ENCODE measurements at regions not wholly inside any gene's neighbourhood (a gene's known extent, or its start where the extent isn't known, plus 50 kb on each side); places are given as distances from the start of the nearest gene placed in this dataset.
"Not testable (repeated sequence)": the region's sequence is repeated elsewhere in the genome, so short reads cannot be mapped to it uniquely, and the experiment has no call there.

DNA sequence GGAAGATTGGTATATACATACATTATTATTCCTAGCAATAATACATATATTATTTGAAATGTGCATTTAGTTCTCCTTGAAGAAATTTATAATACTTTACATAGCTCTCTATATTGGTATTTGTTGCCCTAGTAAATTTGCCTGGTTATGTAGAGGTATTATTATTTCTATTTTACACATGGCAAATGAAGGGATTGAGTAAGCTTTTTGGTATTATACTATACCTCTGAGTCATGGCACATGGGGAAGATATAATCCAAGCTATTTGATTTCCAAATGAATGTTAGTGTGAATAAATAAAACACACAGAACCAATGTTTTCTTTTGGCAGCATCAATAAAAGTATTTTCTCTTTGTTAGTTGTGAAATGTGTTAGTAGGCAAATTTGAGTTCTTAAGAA lies 409.6 kb upstream of the SLC35B3 start:
- no peaks in the 10 kb centered on the region for H3K9me3 Mint-ChIP-seq
- no peak for TF ChIP-seq CTCF (conservative IDR thresholded peaks at IDR 0.05)
- H3K4me3 ChIP-seq (ENCODE audit: low read length) = no peak overlapping the region
- H3K27ac Mint-ChIP-seq = no peak overlapping the region
- no peaks in the 10 kb centered on the region for H3K27me3 Mint-ChIP-seq (ENCODE audit: insufficient read depth)
- no peak overlapping the region for H3K9ac ChIP-seq (ENCODE audit: extremely low read depth, low read length, poor library complexity, severe bottlenecking)
- no peaks in the 10 kb centered on the region for H3K36me3 ChIP-seq (ENCODE audit: control insufficient read depth, insufficient read depth, low read length)
- H3K4me1 Mint-ChIP-seq = no peaks in the 10 kb centered on the region
- H3K4me1 ChIP-seq (ENCODE audit: control insufficient read depth, insufficient read depth, low read length) = no peaks in the 10 kb centered on the region
- no peaks in the 10 kb centered on the region for H3K9me3 ChIP-seq (ENCODE audit: control insufficient read depth, low read length)
- H3K27ac ChIP-seq (ENCODE audit: low read depth, low read length) = no peak overlapping the region
- H3K4me3 Mint-ChIP-seq = no peak overlapping the region
- no peak for DNase-seq
- no peaks in the 10 kb centered on the region for H3K27me3 ChIP-seq (ENCODE audit: control insufficient read depth, insufficient read depth, low read length, poor library complexity, severe bottlenecking)
- H3K36me3 Mint-ChIP-seq (ENCODE audit: low read depth) = no peaks in the 10 kb centered on the region

- 92 to 100% methylated on average over 1 to 7 of the region's 7 CpGs for WGBS, 2 experiments (ENCODE audit: insufficient coverage in 1 of 2, insufficient read length in 1 of 2)
- no peaks in the 10 kb centered on the region for H3K9me3 Mint-ChIP-seq
- no peaks in the 10 kb centered on the region for H3K4me1 ChIP-seq (ENCODE audit: control insufficient read depth, insufficient read depth, low read length)
- peaks cover 13% of the 10 kb centered on the region for H3K4me1 Mint-ChIP-seq
- H3K4me3 ChIP-seq (ENCODE audit: low read length) = no peak overlapping the region
- no peak for DNase-seq
- H3K9me3 ChIP-seq (ENCODE audit: control insufficient read depth, low read length) = no peaks in the 10 kb centered on the region
- no peak overlapping the region for H3K27ac ChIP-seq (ENCODE audit: low read depth, low read length)
- no peaks in the 10 kb centered on the region for H3K27me3 ChIP-seq (ENCODE audit: control insufficient read depth, insufficient read depth, low read length, poor library complexity, severe bottlenecking)
- H3K4me3 Mint-ChIP-seq = no peak overlapping the region
- no peak overlapping the region for H3K9ac ChIP-seq (ENCODE audit: extremely low read depth, low read length, poor library complexity, severe bottlenecking)
- H3K36me3 Mint-ChIP-seq (ENCODE audit: low read depth) = no peaks in the 10 kb centered on the region
- H3K36me3 ChIP-seq (ENCODE audit: control insufficient read depth, insufficient read depth, low read length) = no peaks in the 10 kb centered on the region
- no peaks in the 10 kb centered on the region for H3K27me3 Mint-ChIP-seq (ENCODE audit: insufficient read depth)
- no peak for TF ChIP-seq CTCF (conservative IDR thresholded peaks at IDR 0.05)
- no peak overlapping the region for H3K27ac Mint-ChIP-seq
Measured at GRCh38 chr6:8839626-8840025, 404.3 kb upstream of the SLC35B3 start.

GRCh38 chr6:8837343-8837742 lies 402.0 kb upstream of the SLC35B3 start:
- WGBS, 2 experiments (ENCODE audit: insufficient coverage in 1 of 2, insufficient read length in 1 of 2) = 83% methylated on average over 2 of the region's 2 CpGs; no CpG with 5 or more reads in 1 of the 2 experiments
- no peak overlapping the region for H3K4me3 ChIP-seq (ENCODE audit: low read length)
- no peak for TF ChIP-seq CTCF (conservative IDR thresholded peaks at IDR 0.05)

GRCh38 chr6:8832695-8833094 lies 397.4 kb upstream of the SLC35B3 start:
- not testable (repeated sequence) for H3K27me3 Mint-ChIP-seq (ENCODE audit: insufficient read depth); H3K9ac ChIP-seq (ENCODE audit: extremely low read depth, low read length, poor library complexity, severe bottlenecking); H3K27me3 ChIP-seq (ENCODE audit: control insufficient read depth, insufficient read depth, low read length, poor library complexity, severe bottlenecking); H3K36me3 ChIP-seq (ENCODE audit: control insufficient read depth, insufficient read depth, low read length); H3K27ac Mint-ChIP-seq; H3K9me3 Mint-ChIP-seq; H3K4me3 ChIP-seq (ENCODE audit: low read length); H3K4me3 Mint-ChIP-seq; H3K4me1 ChIP-seq (ENCODE audit: control insufficient read depth, insufficient read depth, low read length); H3K9me3 ChIP-seq (ENCODE audit: control insufficient read depth, low read length); DNase-seq; H3K36me3 Mint-ChIP-seq (ENCODE audit: low read depth); H3K27ac ChIP-seq (ENCODE audit: low read depth, low read length)
- peaks cover 13% of the 10 kb centered on the region for H3K4me1 Mint-ChIP-seq
- WGBS, 2 experiments (ENCODE audit: insufficient coverage in 1 of 2, insufficient read length in 1 of 2) = 70 to 95% methylated on average over 2 of the region's 3 CpGs

More at GRCh38 chr6:8837343-8837742, 402.0 kb upstream of the SLC35B3 start:
- Mint-ChIP-seq H3K9me3 (no peaks in the 10 kb centered on the region), H3K27ac (no peak overlapping the region), H3K4me3 (no peak overlapping the region), H3K36me3 (ENCODE audit: low read depth) (no peaks in the 10 kb centered on the region), H3K27me3 (ENCODE audit: insufficient read depth) (no peaks in the 10 kb centered on the region), H3K4me1 (peaks cover 13% of the 10 kb centered on the region)
- Histone ChIP-seq H3K27me3 (ENCODE audit: control insufficient read depth, insufficient read depth, low read length, poor library complexity, severe bottlenecking) (no peaks in the 10 kb centered on the region), H3K4me1 (ENCODE audit: control insufficient read depth, insufficient read depth, low read length) (no peaks in the 10 kb centered on the region), H3K9me3 (ENCODE audit: control insufficient read depth, low read length) (no peaks in the 10 kb centered on the region), H3K27ac (ENCODE audit: low read depth, low read length) (no peak overlapping the region), H3K9ac (ENCODE audit: extremely low read depth, low read length, poor library complexity, severe bottlenecking) (no peak overlapping the region), H3K36me3 (ENCODE audit: control insufficient read depth, insufficient read depth, low read length) (no peaks in the 10 kb centered on the region)
- no peak for DNase-seq

Data from endodermal cell (in vitro differentiated cells).